WI38 (cell line): ENCODE measurements at regions not wholly inside any gene's neighbourhood (a gene's known extent, or its start where the extent isn't known, plus 50 kb on each side); places are given as distances from the start of the nearest gene placed in this dataset.

Experiments used
- H3K4me3 ChIP-seq: 2 replicates; pipeline ENCODE4 v1.5.1; 2011; ENCODE audit warnings: low read depth, mild to moderate bottlenecking, control low read depth, low read length
- TF ChIP-seq, protein P1 (sequence below): IDR thresholded peaks from 2 replicates; pipeline ENCODE4 v1.5.1; 2012; ENCODE audit warnings: low read depth, mild to moderate bottlenecking, control low read depth, low read length

DNA sequence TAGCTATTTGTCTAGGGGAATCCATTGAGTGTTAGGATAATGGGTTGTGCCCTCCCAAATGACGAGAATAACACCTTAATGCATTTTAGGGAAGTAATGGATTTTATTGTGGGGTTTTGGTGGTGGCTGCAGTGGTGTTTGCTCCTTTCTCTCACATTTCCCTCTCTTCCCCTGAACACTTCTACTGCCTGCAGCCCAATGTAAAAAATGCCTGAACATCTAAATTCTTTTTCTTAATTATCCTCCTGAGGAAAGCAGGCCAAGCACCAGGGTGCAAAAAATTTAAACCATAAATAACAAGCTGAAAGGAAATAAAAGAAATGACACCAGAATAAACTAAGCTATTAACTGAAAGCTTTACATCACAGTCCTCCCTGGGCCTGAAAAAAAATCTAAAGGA lies 57.3 kb upstream of the PCDH8 start:
- H3K4me3 ChIP-seq = no peak overlapping the region
- TF ChIP-seq, protein P1, sequence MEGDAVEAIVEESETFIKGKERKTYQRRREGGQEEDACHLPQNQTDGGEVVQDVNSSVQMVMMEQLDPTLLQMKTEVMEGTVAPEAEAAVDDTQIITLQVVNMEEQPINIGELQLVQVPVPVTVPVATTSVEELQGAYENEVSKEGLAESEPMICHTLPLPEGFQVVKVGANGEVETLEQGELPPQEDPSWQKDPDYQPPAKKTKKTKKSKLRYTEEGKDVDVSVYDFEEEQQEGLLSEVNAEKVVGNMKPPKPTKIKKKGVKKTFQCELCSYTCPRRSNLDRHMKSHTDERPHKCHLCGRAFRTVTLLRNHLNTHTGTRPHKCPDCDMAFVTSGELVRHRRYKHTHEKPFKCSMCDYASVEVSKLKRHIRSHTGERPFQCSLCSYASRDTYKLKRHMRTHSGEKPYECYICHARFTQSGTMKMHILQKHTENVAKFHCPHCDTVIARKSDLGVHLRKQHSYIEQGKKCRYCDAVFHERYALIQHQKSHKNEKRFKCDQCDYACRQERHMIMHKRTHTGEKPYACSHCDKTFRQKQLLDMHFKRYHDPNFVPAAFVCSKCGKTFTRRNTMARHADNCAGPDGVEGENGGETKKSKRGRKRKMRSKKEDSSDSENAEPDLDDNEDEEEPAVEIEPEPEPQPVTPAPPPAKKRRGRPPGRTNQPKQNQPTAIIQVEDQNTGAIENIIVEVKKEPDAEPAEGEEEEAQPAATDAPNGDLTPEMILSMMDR = no peak

DNA sequence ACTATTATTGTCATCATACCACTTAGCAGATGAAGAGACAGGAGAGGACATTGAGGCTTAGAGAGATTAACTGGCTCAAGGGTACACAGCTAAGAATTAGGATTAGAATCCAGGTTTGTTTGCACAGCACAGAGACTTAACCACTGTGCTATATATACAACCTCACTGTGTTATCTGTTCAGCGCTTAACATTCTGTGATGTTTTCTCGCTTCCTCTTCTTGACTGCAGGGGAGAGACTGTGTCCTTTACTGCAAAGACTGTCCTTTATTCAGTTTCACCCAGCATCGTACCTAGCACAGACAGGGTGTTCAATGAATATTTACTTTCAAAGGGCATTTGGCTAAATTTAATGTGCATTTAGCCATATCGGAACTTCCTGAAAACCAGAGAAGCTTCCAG lies 54.9 kb upstream of the PCDH8 start:
- TF ChIP-seq, protein P1 = no peak

DNA sequence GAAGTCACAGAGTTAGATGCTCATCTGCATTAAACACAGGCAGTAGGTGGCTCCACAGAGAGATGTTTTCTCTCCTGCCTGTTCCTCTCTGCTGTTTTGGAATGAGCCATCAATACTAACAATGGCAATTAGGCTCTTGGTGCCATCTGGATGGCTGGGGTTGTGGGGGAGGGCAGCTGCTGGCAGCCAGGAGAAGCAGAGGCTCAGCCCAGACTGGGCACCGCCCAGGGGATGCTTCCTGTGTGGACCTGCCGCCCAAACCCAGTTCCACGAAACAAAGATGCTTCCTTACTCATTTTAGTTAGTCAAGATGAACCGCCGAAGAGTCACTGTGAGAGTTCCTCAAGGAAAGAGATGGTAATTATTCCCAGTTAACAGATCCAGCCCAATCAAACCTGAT lies 50.8 kb upstream of the PCDH8 start:
- TF ChIP-seq, protein P1 = no peak
- no peak overlapping the region for H3K4me3 ChIP-seq

More for the DNA sequence above, 54.9 kb upstream of the PCDH8 start:
- H3K4me3 ChIP-seq = no peak overlapping the region
